Left hindlimb (tissue), 1 donor: ENCODE measurements at regions not wholly inside any gene's neighbourhood (a gene's known extent, or its start where the extent isn't known, plus 50 kb on each side); places are given as distances from the start of the nearest gene placed in this dataset.

Experiments
- DNase-seq: peaks from one replicate; pipeline ENCODE4 v3.0.0-alpha.2; 2018

GRCh38 chr10:123506455-123506854 lies 159.7 kb upstream of the GPR26 start:
- DNase-seq: no peak

GRCh38 chr10:123507298-123507697 lies 158.9 kb upstream of the GPR26 start:
- no peak for DNase-seq

- no peak for DNase-seq
Observed at GRCh38 chr10:123509338-123509737, 156.8 kb upstream of the GPR26 start.

GRCh38 chr10:123512901-123513775 lies 153.0 kb upstream of the GPR26 start:
- DNase-seq: no peak

- DNase-seq: no peak
Observed at GRCh38 chr10:123513870-123514269, 152.3 kb upstream of the GPR26 start.

- DNase-seq: no peak
Observed at GRCh38 chr10:123514996-123515395, 151.2 kb upstream of the GPR26 start.

- no peak for DNase-seq
Observed at GRCh38 chr10:123515661-123516060, 150.5 kb upstream of the GPR26 start.

GRCh38 chr10:123516291-123516690 lies 149.9 kb upstream of the GPR26 start:
- DNase-seq: no peak

- no peak for DNase-seq
Observed at GRCh38 chr10:123517426-123517825, 148.7 kb upstream of the GPR26 start.

GRCh38 chr10:123517901-123518300 lies 148.3 kb upstream of the GPR26 start:
- no peak for DNase-seq

- DNase-seq: no peak
Observed at GRCh38 chr10:123518765-123519164, 147.4 kb upstream of the GPR26 start.

- no peak for DNase-seq
Observed at GRCh38 chr10:123519861-123520260, 146.3 kb upstream of the GPR26 start.

GRCh38 chr10:123521076-123521475 lies 145.1 kb upstream of the GPR26 start:
- no peak for DNase-seq

GRCh38 chr10:123521556-123521955 lies 144.6 kb upstream of the GPR26 start:
- no peak for DNase-seq

GRCh38 chr10:123522702-123523312 lies 143.3 kb upstream of the GPR26 start:
- DNase-seq: no peak

GRCh38 chr10:123523833-123524232 lies 142.3 kb upstream of the GPR26 start:
- no peak for DNase-seq

GRCh38 chr10:123526356-123527064 lies 139.6 kb upstream of the GPR26 start:
- DNase-seq: no peak

GRCh38 chr10:123527151-123527550 lies 139.0 kb upstream of the GPR26 start:
- DNase-seq: no peak

GRCh38 chr10:123529146-123529760 lies 136.9 kb upstream of the GPR26 start:
- no peak for DNase-seq

- no peak for DNase-seq
Observed at GRCh38 chr10:123530166-123530870, 135.8 kb upstream of the GPR26 start.

GRCh38 chr10:123535386-123535785 lies 130.8 kb upstream of the GPR26 start:
- DNase-seq: no peak

- no peak for DNase-seq
Observed at GRCh38 chr10:123536176-123536845, 129.8 kb upstream of the GPR26 start.
